SKM-1 treated with dmso at 0.1 percent for 144 hours (cell line): ENCODE measurements at regions not wholly inside any gene's neighbourhood (a gene's known extent, or its start where the extent isn't known, plus 50 kb on each side); places are given as distances from the start of the nearest gene placed in this dataset.

Experiments used
- DNase-seq: peaks from one replicate; lab custom pipeline; 2025; ENCODE audit not compliant: unreplicated experiment; lab: John Stamatoyannopoulos, UW

DNA sequence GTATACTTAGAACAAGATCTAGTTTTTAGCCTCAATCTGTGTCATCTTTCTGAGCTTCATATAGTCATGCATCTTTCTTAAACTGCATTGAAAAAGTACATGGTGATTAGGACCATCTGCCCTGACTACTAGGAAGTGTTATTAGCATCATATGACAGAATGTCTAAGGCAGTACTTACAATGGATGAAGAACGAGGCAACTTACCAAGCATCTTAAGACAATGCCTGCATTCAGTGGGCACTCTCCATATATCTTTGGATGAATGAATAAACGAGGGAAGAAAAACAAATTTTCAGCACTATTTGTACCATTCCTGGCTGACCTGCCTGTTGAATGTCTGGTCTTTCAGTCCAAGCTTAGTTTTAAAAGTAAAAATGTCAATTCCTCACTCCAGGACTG lies 185.4 kb upstream of the EPHA3 start:
- no peak for DNase-seq

DNA sequence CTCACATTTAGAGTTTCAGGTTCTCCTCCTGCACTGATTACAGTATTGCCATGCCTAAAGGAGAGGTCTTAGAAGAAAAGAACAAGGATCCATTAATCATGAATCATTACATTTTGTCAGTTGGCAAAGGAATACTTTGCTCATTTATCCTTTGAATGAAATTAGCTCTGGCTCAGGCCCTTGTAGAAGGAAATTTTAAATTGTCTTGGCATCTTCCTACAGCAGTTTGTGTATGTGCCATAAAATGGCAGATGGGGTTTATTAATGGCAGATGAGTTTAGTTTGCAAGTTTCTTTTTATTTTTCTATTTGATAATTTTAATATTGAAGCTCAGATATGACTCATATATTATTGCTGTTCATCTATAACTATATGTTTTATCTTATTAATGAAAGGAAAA lies 181.2 kb upstream of the EPHA3 start:
- DNase-seq: no peak

DNA sequence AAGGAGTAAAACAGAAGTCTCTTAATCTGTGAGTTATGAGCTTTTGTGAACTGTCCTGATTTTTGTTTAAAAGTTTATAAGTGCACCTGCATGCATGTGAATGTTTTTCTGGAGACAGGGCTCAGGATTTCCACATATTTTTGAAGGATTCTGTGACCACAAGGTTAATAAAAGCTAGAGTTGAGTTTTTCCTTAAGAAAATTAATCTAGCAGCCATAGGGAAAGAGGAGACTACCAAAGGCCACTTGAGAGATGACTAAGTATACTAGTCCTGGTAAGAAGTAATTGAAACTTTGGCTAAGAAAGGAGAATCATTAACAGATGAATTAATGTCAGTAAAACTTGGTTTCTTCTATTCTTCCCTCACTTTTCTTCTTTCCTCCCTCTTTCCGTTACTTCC lies 176.8 kb upstream of the EPHA3 start:
- DNase-seq: no peak

DNA sequence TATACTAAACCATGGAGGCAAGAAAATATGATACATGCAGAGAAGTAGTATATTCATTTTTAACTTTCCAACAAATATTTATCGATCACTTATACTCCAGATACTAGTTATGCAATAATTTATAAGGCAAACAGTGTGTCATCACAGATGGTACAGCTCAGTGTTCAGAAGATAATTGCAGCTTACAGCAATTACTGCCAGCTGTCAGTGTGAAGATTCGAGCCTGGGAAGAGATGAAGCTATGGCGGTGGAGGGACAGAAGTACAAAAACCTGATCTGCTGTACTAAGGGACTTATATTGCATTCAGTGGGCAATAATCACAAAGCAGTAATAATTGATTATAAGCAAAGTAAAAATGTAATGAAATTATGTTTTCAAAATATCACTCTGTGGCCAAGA lies 170.6 kb upstream of the EPHA3 start:
- DNase-seq: no peak

DNA sequence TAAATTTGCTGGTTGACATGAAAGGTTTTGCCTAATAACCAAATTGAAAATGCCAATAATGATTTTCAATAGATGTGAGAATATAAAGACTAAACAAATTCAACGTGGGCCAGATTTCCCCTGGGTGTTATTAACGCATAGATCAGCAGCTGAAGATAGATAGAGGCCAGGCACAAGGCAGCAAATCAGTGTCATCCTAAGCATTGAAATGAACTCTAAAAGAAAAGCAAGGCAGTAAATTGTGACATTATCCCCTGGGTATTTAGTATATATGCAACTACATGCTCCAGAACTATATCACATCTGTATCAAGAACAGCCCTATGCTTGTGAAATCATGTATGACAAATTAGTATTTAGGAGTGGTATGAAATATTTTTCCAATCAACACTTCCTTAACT lies 167.1 kb upstream of the EPHA3 start:
- no peak for DNase-seq

DNA sequence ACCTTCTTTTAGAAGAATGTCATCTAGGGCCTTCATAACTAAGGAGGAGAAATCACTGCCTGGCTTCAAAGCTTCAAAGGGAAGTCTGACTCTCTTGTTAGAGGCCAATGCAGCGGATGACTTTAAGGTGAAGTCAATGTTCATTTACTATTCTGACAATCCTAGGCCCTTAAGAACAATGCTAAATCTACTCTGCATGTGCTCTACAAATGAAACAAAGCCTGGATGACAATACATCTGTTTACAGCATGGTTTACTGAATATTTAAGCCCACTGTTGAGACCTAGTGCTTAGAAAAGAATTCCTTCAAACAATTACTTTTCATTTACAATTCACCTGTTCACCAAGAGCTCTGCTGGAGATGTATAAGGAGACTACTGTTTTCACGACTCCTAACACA lies 160.4 kb upstream of the EPHA3 start:
- DNase-seq: no peak

DNA sequence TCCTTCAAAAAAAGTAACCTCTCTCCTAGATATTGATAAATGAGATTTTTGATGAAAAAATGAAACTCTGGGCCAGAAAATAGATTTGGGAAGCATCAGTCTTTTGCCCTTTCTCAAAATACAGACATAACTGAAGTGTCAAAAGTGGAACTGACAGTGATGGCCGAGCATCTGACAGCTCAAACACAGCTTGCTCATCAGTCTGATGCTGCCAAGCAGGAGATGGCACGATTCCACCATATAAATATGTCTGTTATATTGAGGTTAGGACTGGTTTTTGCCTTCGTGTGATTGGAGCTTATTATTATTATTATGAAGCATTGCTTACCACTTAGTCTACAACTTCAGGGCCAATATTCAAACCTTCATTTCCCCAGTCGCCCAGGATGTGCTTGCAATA lies 152.6 kb upstream of the EPHA3 start:
- DNase-seq: no peak

DNA sequence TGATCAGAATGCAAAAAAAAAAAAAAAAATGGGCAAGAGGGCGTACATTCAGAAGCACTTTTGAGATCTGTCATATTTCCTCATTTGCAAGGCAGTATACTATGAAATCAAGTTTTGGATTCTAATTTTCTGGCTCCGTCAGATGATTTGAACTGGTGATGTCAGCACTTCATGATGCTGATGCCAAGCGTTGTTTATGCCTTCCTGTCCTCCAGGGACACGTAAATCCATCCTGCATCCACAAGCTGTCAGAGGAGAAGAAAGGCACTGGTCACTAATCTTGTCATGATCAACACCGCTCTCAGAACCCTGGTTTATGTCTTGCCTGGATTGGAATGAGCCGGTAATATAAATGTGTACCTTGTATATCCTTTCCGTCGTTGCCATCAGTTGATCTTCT lies 152.1 kb upstream of the EPHA3 start:
- no peak for DNase-seq

DNA sequence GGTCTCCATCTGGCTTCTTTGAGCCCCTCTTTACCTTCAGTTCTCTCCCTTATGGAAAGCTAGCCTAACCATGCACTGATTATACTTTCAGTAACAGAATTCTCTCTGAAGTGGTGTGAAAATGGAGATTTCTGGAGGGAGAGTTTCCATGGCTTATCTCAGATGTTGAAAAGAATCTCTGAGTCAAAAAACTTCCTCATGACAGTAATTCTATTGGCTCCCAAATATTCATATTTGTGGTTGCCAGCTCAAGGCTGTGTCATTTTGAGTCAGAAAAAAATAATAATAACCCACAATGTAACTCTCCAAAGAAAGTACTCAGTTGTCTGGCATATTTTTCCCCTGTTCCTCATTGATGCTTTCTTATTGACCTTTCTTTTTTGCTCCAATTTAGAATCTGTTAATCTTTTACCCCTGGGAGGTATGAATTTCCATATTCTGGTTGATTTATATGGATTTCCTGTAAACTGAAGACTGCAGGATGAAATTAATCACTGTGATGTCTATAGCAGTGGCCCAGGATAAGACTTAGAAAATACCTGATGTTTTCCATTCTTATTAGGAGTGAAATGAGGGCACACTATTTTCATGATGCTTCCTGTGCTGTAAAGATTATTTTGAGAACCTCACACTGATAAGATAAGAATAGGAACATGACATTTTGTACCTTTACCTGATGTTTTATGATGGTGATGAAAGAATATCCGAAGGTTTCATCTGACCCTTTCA lies 149.5 kb upstream of the EPHA3 start:
- no peak for DNase-seq

DNA sequence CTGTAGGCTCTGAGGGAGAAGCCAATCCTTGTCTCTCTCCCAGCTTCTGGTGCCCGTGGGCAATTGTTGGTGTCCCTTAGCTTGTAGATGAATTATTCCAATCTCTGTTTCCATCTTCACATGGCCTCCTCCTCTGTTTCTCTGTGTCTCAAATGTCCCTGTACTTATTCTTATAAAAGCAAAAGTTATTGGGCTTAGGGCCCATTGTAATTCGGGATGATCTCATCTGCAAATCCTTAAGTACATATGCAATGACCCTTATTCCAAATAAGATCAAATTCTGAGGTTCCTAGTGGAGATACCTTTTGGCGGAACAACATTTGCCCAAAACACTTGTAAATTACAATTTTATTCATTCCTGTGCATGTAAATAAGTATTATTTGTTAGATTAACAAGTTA lies 147.4 kb upstream of the EPHA3 start:
- DNase-seq: no peak

DNA sequence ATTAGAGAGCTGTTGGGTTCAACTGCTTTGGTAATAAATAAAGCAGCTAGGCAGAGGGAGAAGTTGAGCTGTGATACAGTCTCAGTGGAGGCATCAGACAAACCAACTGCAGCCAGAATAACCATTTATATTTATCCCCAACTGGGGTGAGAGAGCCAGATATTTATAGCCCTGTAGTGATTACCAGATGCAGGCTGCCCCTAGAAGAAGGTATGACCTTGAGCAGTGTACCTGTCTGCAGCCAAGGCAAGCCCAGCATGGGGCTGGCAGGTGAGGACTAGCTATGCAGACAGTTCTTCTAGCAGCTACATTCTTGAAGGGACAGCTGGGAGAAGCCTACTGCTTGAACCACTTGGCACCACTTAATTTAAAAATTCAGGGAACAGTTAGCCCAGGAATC lies 144.4 kb upstream of the EPHA3 start:
- DNase-seq: no peak

DNA sequence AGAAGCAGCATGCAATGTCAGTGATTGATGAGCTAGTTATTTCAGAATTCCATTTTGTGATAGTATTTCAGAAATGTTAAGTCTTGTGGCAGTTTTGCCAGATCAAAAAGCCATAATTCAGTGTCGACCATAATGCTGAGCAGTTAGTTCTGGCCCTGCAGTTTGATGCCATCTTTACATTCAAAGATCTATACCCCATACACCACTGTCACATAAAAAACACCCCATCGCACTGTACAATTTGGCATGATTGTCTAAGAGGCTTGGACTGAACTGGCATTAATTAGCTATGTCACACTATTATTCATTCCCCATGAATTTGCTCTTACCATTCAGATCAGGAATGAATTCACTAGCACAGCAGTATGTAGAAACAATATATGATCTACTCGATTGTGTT lies 127.7 kb upstream of the EPHA3 start:
- DNase-seq: no peak

DNA sequence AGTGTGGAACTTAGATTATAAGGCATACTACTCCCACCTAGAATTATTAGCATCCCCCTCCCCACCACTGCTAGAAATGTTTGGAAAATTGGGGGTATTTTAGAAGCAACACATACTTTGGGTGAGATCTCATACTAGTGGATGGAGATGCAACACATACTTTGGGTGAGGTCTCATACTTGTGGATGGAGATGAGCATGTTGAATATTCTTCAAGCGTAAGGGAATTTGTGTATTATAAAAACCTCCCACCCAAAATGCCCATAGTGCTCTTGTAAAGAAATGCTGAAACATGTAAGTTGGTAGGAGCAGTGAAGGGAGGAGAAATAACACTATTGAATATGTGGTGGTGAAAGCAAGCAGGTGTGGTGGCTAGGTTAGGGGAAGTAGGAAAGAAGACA lies 124.0 kb upstream of the EPHA3 start:
- no peak for DNase-seq

DNA sequence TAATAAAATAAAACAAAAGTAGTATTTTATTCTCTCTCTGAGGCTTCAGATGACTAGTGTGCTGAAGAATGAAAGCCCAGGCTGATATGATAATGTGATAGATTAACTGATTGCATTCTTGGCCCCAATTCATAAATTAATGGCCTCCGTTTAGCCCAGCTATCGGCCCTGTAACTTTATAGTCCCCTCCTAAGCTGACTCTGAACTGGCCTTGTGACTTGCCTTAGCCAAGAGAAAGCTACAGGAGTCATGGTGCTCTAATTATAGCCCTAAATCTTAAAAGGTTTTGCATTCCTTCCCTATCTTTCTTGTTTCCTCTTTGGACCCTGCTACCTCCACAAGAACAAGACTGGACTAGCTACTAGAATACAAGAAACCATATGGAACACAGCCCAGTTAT lies 123.2 kb upstream of the EPHA3 start:
- no peak for DNase-seq

DNA sequence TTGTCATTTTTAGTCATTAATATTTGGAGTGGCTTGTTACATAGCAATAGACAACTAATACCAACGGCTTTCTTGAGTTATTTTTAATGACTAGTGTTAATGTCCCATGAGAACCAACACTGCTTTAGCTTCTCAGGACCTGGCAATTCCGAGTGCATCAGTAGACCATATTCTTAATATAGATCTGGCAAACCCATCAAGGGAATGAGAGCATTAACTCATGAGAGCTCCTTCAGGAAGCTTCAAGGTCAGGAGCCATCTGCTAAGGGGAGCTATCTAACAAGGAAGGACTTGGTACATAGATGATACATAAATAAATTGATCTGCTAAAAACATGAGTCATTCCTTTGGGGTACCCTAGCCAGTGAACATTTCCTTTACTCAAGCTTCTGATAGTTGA lies 122.6 kb upstream of the EPHA3 start:
- DNase-seq: no peak

DNA sequence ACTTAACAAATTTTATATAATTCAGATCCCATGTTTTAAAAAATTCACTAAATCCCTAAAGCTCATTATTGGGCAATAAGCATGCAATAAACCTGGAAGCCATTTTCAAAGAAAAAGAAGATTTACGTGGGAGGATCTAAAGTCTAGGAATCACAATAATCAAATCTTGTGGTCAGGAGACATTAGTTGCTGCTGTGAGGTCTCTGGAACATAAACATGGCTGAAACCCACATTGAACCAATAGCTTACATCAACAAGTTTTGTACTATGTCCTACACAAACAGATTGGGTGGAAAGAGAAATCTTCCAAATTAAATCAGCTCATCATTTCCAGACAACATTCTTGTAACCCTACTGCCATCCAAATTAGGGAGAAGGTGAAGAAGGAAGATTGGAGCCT lies 121.9 kb upstream of the EPHA3 start:
- no peak for DNase-seq

DNA sequence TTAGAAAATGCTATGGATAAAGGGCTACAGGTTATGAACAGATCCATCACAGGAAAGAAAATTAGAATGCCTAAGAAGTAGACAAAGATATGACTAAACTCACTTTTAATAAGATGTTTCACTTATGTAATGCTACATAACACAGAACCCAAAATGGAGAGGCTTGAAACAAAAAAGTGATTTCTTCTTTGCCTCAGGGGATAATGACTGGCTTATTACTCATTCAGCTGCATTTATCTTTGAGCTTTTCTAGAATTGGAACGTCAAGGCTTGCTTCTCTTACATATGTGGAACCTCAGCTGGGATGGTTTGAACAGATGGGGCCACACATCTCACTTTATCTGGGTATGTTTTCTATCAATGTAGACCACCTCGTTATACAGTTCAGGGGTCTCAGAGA lies 120.6 kb upstream of the EPHA3 start:
- no peak for DNase-seq

DNA sequence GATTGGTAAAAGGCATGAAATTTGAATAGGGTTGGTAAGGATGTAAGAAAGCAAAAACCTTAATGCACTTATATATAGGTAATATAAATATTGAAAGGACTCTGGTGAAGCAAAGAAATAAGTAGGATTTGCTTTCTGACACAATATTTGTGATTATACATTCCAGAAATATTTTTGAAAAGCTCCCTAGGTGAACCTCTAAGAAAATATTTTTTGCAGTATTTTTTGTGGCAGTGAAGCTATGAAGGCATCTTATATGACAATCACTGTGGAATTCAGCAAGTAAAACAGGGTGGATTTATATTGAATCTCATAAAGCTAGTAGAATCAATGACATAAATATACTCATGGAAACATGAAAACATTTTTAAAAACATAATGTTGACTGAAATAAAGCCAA lies 119.6 kb upstream of the EPHA3 start:
- DNase-seq: no peak

DNA sequence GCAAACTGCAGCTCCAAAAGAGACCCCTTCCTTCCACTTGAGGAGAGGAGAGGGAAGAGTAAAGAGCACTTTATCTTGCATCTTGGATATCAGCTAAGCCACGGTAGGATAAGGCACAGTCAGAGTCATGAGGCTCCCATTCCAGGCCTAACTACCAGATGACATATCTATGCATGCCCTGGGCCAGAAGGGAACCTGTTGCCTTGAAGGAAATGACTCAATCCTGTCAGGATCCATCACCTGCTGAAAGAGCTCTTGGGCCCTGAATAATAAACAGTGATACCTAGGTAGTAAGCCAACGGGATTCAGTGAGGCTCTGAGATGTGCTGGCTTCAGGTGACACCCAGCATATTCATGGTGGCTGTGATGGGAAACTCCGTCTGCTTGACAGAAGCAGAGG lies 118.5 kb upstream of the EPHA3 start:
- no peak for DNase-seq

DNA sequence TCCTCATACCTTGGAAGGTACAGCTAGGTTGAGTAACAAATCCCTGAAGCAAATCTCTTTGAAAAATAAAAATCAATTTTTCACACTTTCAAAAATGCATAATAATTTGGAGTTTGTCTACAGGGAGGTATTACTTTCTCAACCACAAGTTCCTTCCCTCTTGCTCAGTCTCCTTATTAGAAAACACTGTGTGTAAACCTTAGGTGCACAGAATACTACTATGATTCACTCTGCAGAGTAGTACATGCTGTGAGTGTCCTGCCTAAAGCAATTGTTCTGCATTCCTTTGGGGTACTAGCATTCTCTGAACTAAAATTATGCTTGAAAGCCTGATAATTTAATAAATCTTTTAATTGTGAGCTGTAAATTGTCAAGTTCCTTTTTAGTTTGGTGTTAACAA lies 115.9 kb upstream of the EPHA3 start:
- DNase-seq: no peak

DNA sequence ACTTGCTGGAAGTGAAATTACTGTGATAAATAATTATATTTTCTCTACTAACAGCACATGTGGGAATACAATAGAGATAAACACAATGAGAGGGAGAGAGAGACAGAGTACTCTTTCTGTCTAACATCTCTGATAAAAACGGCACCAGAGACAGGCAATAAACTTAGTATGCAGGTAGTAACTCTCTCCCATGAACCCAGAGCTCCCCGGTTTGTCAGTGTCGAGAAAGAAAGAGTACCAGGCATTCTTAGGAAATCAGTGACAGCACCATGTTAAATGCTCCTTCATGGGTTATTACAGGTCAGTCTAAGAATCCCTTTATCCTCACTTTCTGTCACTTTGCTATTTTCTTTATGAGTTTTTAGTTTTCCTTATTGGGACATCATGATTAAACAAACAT lies 110.7 kb upstream of the EPHA3 start:
- no peak for DNase-seq

DNA sequence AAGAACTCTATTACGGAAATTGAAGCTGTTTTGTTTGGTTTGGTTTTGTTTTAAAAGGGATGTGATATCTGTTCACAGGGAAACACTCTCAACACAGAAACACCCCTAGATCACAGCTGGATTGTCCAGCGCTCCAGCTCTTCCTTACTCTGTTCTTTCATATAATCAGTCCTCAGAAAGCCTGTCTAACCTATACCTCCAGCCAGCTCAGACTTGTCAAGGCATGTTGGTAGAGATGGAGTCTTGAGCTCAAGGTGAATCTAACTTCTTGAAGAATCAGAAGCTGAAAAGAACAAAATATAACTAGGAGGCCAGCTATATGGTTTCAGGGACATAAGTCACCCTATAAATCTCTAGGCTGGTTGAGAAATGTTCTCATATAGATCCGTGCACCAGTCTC lies 110.2 kb upstream of the EPHA3 start:
- no peak for DNase-seq

DNA sequence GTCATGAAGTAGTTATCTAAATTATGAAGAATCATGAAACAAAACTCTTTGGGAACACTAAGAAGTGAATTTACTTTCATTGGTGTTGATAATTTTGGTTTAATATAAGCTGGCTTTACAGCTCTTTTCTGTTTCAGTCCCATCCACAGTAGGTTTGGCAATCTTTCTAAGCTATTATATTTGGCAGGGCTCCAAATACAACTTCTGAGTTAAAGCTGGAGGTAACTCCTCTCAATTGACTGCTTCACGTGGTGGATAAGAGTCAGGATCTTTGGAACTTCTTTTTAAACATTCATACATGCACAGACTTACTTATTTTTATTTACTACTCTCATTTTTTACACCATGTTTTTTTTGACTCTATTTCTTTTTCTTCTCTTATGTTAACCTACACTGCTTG lies 106.5 kb upstream of the EPHA3 start:
- no peak for DNase-seq

DNA sequence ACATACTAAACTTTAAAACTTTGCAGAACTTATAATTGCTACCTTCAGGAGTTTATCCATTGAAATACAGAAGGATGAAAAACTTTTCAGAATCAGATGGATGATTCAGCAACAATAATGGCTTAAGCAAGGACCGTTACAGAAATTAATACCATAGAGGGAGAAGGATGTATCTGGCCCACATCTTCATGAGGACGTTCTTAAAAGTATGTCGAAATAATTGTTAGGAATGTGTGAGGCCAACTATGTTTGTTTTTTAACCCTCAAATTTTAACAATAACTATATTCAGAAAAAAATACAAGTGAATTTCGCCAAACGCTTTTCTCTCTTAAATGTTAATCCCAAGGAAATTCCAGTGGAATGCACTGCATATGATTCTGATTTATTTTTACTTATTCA lies 105.2 kb upstream of the EPHA3 start:
- no peak for DNase-seq
